ENCODE measurements at regions not wholly inside any gene's neighbourhood (a gene's known extent, or its start where the extent isn't known, plus 50 kb on each side); places are given as distances from the start of the nearest gene placed in this dataset.

- TF ChIP-seq ZNF350 (tag by site-specific recombination; IDR thresholded peaks at IDR 0.05) = no peak
- no peak for TF ChIP-seq ZNF473 (tag by site-specific recombination; IDR thresholded peaks at IDR 0.05)
- TF ChIP-seq ZNF175 (tag by site-specific recombination; IDR thresholded peaks at IDR 0.05) = no peak
Observed at GRCh38 chr4:10750714-10751113, 66.1 kb upstream of the CLNK start (continued).

GRCh38 chr4:10747186-10747585, 62.6 kb upstream of the CLNK start:
- no peaks in the 10 kb centered on the region for H3K9me3 ChIP-seq (ENCODE audit: control insufficient read depth, insufficient read depth, low read depth, low read length)
- H3K4me1 ChIP-seq (ENCODE audit: control insufficient read depth, insufficient read depth, low read length) = no peaks in the 10 kb centered on the region
- no peaks in the 10 kb centered on the region for H3K36me3 ChIP-seq (ENCODE audit: control insufficient read depth in 2 of 2, insufficient read depth in 1 of 2, low read length in 2 of 2)
- CTCF ChIA-PET = no interaction called here
- TF ChIP-seq INSM2 (tag by site-specific recombination; IDR thresholded peaks at IDR 0.05) (no peak), KLF16 (tag by site-specific recombination; IDR thresholded peaks at IDR 0.05) (no peak), ZNF302 (tag by site-specific recombination; IDR thresholded peaks at IDR 0.05; ENCODE audit: low read depth) (no peak), ZNF112 (tag by site-specific recombination; IDR thresholded peaks at IDR 0.05) (no peak), ZNF701 (tag by site-specific recombination; IDR thresholded peaks at IDR 0.05) (no peak), ZNF791 (tag by site-specific recombination; IDR thresholded peaks at IDR 0.05) (no peak), PRDM2 (tag by site-specific recombination; IDR thresholded peaks at IDR 0.05; ENCODE audit: borderline replicate concordance) (no peak), ZNF571 (tag by site-specific recombination; IDR thresholded peaks at IDR 0.05) (no peak), ZNF16 (tag by site-specific recombination; IDR thresholded peaks at IDR 0.05; ENCODE audit: low read depth) (no peak), ZNF211 (tag by site-specific recombination; IDR thresholded peaks at IDR 0.05; ENCODE audit: low read depth) (no peak)
- no peak overlapping the region for H3K27ac ChIP-seq (ENCODE audit: extremely low read depth, low read depth, low read length)
- H3K4me3 ChIP-seq (ENCODE audit: low read depth, low read length) = no peak overlapping the region
- POLR2A ChIA-PET = no interaction called here

- H3K27ac ChIP-seq (ENCODE audit: extremely low read depth, low read depth, low read length) = no peak overlapping the region
- ChIA-PET CTCF (no interaction called here), POLR2A (no interaction called here)
- H3K9me3 ChIP-seq (ENCODE audit: control insufficient read depth, insufficient read depth, low read depth, low read length) = no peaks in the 10 kb centered on the region
- H3K36me3 ChIP-seq (ENCODE audit: control insufficient read depth in 2 of 2, insufficient read depth in 1 of 2, low read length in 2 of 2) = no peaks in the 10 kb centered on the region
- no peak overlapping the region for H3K4me3 ChIP-seq (ENCODE audit: low read depth, low read length)
- no peaks in the 10 kb centered on the region for H3K4me1 ChIP-seq (ENCODE audit: control insufficient read depth, insufficient read depth, low read length)
- TF ChIP-seq ZNF146 (tag by site-specific recombination; IDR thresholded peaks at IDR 0.05) (no peak), ZNF843 (tag by site-specific recombination; IDR thresholded peaks at IDR 0.05) (no peak), YY1 (tag by site-specific recombination; IDR thresholded peaks at IDR 0.05) (no peak), PRDM4 (tag by site-specific recombination; IDR thresholded peaks at IDR 0.05) (no peak), HOXA7 (CRISPR knock-in tag; IDR thresholded peaks at IDR 0.05; ENCODE audit: borderline replicate concordance) (no peak), ZNF112 (tag by site-specific recombination; IDR thresholded peaks at IDR 0.05) (no peak), ZNF362 (tag by site-specific recombination; IDR thresholded peaks at IDR 0.05) (no peak), ZNF335 (tag by site-specific recombination; conservative IDR thresholded peaks at IDR 0.05) (no peak), SP2 (tag by site-specific recombination; IDR thresholded peaks at IDR 0.05) (no peak), KLF10 (tag by site-specific recombination; IDR thresholded peaks at IDR 0.05) (no peak), ZNF302 (tag by site-specific recombination; IDR thresholded peaks at IDR 0.05; ENCODE audit: low read depth) (no peak), ZNF555 (tag by site-specific recombination; conservative IDR thresholded peaks at IDR 0.05) (no peak)
Observed at GRCh38 chr4:10746371-10747171, 62.0 kb upstream of the CLNK start.
